ENCODE measurements at regions not wholly inside any gene's neighbourhood (a gene's known extent, or its start where the extent isn't known, plus 50 kb on each side); places are given as distances from the start of the nearest gene placed in this dataset.

GRCh38 chr2:173448938-173449471 lies 94.3 kb downstream of the CDCA7 start (continued):
- TF ChIP-seq USF2 (IDR thresholded peaks at IDR 0.05; ENCODE audit: low read length) (no peak), MAFK (IDR thresholded peaks at IDR 0.05; ENCODE audit: low read depth, low read length) (no peak), POU5F1 (IDR thresholded peaks at IDR 0.05; ENCODE audit: low read depth, low read length) (no peak), EP300 (IDR thresholded peaks at IDR 0.05; ENCODE audit: borderline replicate concordance in 1 of 2, low read depth in 2 of 2, low read length in 2 of 2) (no peak), TAF1 (IDR thresholded peaks at IDR 0.05; ENCODE audit: low read depth, low read length) (peak; percentile 66; the same call in 1 of the 2 replicates), ATF3 (IDR thresholded peaks at IDR 0.05; ENCODE audit: insufficient read depth, low read depth, low read length) (no peak), KDM5A (IDR thresholded peaks at IDR 0.05; ENCODE audit: low read length) (no peak), TCF12 (IDR thresholded peaks at IDR 0.05; ENCODE audit: low read depth, low read length) (no peak), RAD21 (IDR thresholded peaks at IDR 0.05 in 1 of 2, conservative IDR thresholded peaks at IDR 0.05 in 1 of 2; ENCODE audit: low read depth in 2 of 2, low read length in 2 of 2) (peak; percentile 78 to 79), CTCF (IDR thresholded peaks at IDR 0.05; ENCODE audit: control extremely low read depth in 1 of 3, insufficient read depth in 1 of 3, low read depth in 1 of 3, low read length in 3 of 3) (peak; percentile 63 to 82 (median 73)), HDAC2 (IDR thresholded peaks at IDR 0.05; ENCODE audit: borderline replicate concordance in 1 of 2, low read depth in 2 of 2, low read length in 2 of 2) (no peak), ASH2L (IDR thresholded peaks at IDR 0.05; ENCODE audit: low read length) (peak; percentile 63), BACH1 (IDR thresholded peaks at IDR 0.05; ENCODE audit: low read length) (no peak), CTBP2 (IDR thresholded peaks at IDR 0.05; ENCODE audit: borderline replicate concordance, insufficient read depth, insufficient read length, low read length) (no peak), EGR1 (IDR thresholded peaks at IDR 0.05; ENCODE audit: borderline replicate concordance, low read depth, low read length) (no peak), POLR2A (IDR thresholded peaks at IDR 0.05; ENCODE audit: control extremely low read depth in 1 of 2, low read depth in 2 of 2, low read length in 2 of 2) (peak in 1 of 2 experiments; percentile 46; a peak in 1 of 3 replicates), NANOG (IDR thresholded peaks at IDR 0.05; ENCODE audit: insufficient read depth, low read depth, low read length, poor library complexity, severe bottlenecking) (no peak), KDM1A (IDR thresholded peaks at IDR 0.05; ENCODE audit: borderline replicate concordance, low read length) (no peak; the same call in 1 of the 2 replicates), KDM4A (IDR thresholded peaks at IDR 0.05; ENCODE audit: low read depth, low read length, severe bottlenecking) (peak; percentile 49), TAF7 (optimal IDR thresholded peaks at IDR 0.05; ENCODE audit: borderline replicate concordance, low read depth, low read length) (no peak)
